ENCODE measurements at regions not wholly inside any gene's neighbourhood (a gene's known extent, or its start where the extent isn't known, plus 50 kb on each side); places are given as distances from the start of the nearest gene placed in this dataset.

- TF ChIP-seq CTCF (IDR thresholded peaks at IDR 0.05; ENCODE audit: low read depth, low read length, poor library complexity, severe bottlenecking) (no peak), EZH2phosphoT487 (IDR thresholded peaks at IDR 0.05; ENCODE audit: borderline replicate concordance, low read length) (no peak)
These were observed 80.6 kb upstream of the HMCN1 start for GRCh38 chr1:185653615-185654014.
